Posterior cingulate gyrus (tissue), 11 donors: ENCODE measurements at regions not wholly inside any gene's neighbourhood (a gene's known extent, or its start where the extent isn't known, plus 50 kb on each side); places are given as distances from the start of the nearest gene placed in this dataset.
"Not testable (repeated sequence)": the region's sequence is repeated elsewhere in the genome, so short reads cannot be mapped to it uniquely, and the experiment has no call there.

Source experiments
- DNase-seq, 10 donors: peaks; one replicate each; pipeline versions ENCODE4 v3.0.0 to v3.0.0-alpha.2; 2020 to 2021; ENCODE audit warnings: mixed read lengths in 3 of 10
- intact Hi-C: fragments of 100-400 bp; cut with DNase I; formaldehyde crosslinking; loops from one replicate; pipeline ENCODE4 v1.15.1; 2023

DNA sequence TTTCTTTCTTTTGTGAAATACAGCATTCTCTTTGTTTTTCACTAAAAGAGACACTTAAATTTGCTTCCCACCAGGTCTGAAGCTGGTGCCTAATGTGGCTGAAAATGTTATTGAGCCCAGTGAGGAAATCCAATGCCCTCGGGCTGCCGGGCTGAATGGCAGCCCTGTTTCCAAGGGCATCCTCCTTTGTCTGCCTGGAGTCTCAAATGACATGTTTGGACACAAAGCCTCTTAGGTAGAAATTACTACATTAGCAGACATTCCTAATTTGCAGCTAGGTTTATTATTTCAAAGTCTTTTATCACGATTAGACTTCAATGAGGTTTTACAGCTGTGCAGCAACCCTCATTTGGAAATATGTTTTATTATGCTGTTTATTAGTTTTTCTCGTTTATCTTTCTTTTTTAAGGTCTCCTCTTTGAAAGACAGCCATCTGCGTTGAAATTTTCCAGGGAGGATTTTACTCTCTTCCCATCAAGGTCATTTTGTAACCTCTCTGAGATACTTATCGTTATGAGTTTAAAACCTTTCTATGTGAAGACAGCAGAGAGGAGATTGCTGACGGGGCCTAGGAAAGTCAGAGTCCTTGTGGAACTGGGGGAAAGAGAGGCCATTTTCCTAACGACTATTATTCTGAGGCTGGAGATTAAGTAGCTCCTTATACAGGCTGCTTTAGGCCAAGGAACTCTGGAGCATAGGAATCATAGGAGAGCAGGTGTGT is 59.0 kb upstream of the ZNF532 start:
- intact Hi-C loops = no loop called here
- DNase-seq = peak in 1 of 10 donors; percentile 41

DNA sequence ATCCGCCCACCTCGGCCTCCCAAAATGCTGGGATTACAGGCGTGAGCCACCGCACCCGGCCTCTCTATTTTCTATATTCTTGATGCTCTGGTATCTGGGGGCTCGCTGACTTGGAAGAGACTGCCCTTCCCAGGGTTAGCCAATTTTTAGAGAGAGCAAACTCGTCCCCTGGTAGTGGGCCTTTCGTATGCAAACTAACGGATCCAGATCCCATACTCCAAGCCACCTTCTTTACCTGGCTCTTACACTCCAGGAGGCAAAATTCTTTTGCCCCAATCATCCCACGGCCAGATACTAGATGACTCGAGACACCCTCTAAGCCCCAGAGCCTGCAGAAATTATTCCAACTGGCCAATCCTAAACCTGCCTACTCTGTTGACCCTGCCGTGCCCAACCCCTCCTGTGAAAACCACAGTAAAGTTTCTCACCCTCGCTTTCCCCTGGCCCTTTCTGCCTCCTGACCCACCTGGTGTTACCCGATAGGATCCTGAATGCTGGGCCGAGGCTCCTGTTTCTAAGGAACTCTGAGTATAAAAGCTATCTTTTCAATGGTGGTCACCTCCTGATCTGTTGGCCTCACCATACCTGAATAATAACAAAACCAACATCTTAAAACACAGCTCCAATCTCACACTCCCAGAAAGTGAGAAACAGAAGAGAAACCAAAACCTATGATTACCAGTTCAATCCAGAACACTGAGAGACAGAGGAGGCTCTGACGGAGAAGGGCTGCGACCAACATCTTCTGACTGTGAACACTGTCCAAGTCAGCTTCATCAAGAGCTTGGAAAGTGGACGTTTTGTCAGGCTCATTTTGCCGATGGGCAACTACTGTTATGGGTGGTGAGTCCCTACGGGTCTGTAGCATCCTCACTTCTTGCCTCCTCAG is 57.6 kb upstream of the ZNF532 start:
- DNase-seq = peak in 1 of 10 donors; percentile 19
- intact Hi-C loops = no loop called here

DNA sequence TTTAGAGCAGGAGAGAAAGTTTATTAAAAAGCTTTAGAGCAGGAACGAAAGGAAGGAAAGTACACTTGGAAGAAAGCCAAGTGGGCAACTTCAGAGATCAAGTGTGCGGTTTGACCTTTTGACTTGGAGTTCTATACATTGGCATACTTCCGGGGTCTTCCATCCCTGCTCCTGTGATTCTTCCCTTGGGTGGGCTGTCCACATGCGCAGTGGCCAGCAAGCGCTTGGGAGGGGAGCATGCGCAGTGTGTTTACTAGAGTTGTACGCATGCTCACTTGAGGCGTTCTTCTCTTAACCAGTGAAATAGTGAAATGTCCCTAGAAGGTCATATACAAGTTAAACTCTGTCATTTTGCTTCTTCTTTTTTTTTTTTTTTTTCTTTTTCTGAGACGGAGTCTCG is 56.9 kb upstream of the ZNF532 start:
- peak in 1 of 10 donors; percentile 30 for DNase-seq
- intact Hi-C loops = no loop called here

DNA sequence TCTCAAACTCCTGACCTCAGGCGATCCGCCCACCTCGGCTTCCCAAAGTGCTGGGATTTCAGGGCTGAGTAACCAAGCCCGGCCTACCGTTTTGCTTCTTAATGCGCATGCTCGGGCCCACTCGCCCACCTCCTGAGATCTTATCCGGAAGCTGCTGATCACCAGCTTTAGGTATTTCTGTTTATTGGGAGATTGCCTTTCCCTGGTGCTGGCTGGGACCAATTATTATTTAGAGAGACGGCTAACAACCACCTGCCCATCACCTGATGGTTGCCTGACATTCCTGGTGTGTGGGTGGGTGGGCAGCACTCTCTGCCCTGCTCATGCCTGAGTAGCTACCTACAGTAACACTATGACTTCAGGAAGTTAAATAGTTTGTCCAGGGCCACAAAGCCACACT is 56.3 kb upstream of the ZNF532 start:
- intact Hi-C loops = no loop called here
- DNase-seq = no peak

DNA sequence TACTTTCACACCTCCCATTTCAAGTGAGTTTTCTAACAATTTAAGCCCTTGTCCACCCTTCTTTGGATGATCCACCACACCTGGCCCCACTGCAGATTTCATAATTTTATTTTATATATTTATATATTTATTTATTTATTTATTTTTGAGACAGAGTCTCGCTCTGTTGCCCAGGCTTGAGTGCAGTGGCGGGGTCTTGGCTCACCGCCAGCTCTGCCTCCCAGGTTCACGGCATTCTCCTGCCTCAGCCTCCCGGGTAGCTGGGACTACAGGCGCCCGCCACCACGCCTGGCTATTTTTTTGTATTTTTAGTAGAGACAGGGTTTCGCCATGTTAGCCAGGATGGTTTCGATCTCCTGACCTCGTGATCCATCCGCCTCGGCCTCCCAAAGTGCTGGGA is 52.8 kb upstream of the ZNF532 start:
- peak in 1 of 10 donors; percentile 67 for DNase-seq

GRCh38 chr18:58813105-58813504 is 51.6 kb upstream of the ZNF532 start:
- DNase-seq = peak in 2 of 10 donors; percentile 21 to 49
- intact Hi-C loops = no loop called here

More for the DNA sequence above, 52.8 kb upstream of the ZNF532 start:
- intact Hi-C loops = not testable (repeated sequence)

DNA sequence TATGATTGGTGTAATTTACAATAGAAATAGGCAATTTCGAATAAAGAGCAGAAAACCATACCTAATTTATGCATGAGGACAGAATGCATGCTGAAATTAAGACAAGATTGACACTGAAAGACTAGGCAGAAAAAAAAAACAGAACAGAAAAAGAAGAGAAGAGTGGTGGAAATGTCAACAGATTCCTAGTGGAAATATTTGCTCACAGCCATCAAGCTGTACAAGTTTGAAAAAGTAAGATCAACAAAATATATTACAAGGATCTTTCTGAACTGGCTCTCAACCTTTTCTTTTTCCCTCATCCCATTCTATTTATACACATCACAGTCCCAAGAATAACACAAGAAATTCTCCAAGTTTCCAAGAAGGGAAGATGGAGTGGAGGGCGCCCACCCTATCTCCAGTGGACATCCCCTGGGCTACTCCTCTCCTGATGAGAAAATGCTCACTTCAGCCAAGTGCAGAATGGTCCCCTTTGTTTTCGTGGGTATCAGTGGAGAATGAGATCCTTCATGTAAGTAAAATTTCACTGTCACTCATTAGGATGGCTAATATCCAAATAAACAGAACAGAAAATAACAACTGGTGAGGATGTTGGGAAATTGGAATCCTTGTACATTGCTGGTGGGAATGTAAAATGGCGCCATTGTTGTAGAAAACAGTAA is 51.0 kb upstream of the ZNF532 start:
- peak in 2 of 10 donors; percentile 10 to 25 for DNase-seq
- intact Hi-C loops = no loop called here

DNA sequence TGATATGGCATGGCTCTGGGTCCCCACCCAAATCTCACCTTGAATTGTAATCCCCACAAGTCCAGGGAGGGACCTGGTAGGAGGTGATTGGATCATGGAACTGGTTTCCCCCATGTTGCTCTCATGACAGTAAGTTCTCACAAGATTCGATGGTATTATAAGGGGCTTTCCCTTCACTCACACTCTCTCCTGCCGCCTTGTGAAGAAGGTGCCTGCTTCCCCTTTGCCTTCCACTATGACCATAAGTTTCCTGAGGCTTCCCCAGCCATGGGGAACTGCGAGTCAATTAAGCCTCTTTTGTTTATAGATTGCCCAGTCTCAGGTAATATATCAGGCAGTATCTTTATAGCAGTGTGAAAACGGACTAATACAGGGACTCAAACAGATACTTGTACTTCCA is 50.4 kb upstream of the ZNF532 start:
- intact Hi-C loops = no loop called here
- DNase-seq = peak in 1 of 10 donors; percentile 16
